Upper lobe of right lung (tissue), 1 donor: ENCODE measurements at regions not wholly inside any gene's neighbourhood (a gene's known extent, or its start where the extent isn't known, plus 50 kb on each side); places are given as distances from the start of the nearest gene placed in this dataset.

Experiments
- ATAC-seq: fragments of 200-7000 bp; cut with Tn5 transposase; one replicate; pipeline ENCODE4 v1.9.1; 2020; ENCODE audit warnings: mild to moderate bottlenecking, moderate library complexity
- DNase-seq: peaks from one replicate; pipeline ENCODE4 v3.0.0-alpha.2; 2020
- H3K27ac ChIP-seq: fragments of 200-600 bp; one replicate; pipeline ENCODE4 v1.8.0; 2022
- H3K27me3 ChIP-seq: fragments of 200-600 bp; one replicate; pipeline ENCODE4 v1.8.0; 2022; ENCODE audit warnings: mild to moderate bottlenecking
- H3K36me3 ChIP-seq: fragments of 200-600 bp; one replicate; pipeline ENCODE4 v1.8.0; 2022
- H3K4me1 ChIP-seq: fragments of 200-600 bp; one replicate; pipeline ENCODE4 v1.8.0; 2022
- H3K4me3 ChIP-seq: fragments of 200-600 bp; one replicate; pipeline ENCODE4 v1.8.0; 2022; ENCODE audit warnings: mild to moderate bottlenecking
- H3K9me3 ChIP-seq: fragments of 200-600 bp; one replicate; pipeline ENCODE4 v1.8.0; 2022
- intact Hi-C: fragments of 100-400 bp; cut with DNase I; formaldehyde crosslinking; loops from one replicate; pipeline ENCODE4 v1.11.0; 2022
- TF ChIP-seq, protein P1 (sequence below): fragments of 200-600 bp; IDR thresholded peaks from one replicate; pipeline ENCODE4 v1.8.0; 2022; ENCODE audit warnings: antibody characterized with exemption
- donor health status: DM: no; HTN: yes; CAD: no; lungs with severe emphysema.

DNA sequence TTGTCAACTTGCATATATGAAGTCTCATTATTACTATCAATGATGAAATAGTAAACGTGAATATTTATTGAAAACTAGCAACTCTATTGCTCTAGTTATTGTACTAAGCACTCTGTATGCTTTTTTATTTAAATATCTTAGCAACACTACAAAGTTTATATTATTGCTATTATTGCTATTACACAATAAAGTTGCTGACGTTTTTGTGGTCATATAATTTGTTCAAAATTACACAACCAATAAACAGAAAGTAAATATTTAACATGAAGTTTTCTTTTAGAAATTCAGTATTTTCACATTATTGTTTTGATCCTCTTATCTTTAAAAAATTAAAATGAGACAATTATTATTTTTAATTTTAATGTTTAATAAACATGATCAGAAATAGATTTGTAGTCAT is 1521.1 kb upstream of the PCDH7 start:
- DNase-seq: no peak
- TF ChIP-seq, protein P1, sequence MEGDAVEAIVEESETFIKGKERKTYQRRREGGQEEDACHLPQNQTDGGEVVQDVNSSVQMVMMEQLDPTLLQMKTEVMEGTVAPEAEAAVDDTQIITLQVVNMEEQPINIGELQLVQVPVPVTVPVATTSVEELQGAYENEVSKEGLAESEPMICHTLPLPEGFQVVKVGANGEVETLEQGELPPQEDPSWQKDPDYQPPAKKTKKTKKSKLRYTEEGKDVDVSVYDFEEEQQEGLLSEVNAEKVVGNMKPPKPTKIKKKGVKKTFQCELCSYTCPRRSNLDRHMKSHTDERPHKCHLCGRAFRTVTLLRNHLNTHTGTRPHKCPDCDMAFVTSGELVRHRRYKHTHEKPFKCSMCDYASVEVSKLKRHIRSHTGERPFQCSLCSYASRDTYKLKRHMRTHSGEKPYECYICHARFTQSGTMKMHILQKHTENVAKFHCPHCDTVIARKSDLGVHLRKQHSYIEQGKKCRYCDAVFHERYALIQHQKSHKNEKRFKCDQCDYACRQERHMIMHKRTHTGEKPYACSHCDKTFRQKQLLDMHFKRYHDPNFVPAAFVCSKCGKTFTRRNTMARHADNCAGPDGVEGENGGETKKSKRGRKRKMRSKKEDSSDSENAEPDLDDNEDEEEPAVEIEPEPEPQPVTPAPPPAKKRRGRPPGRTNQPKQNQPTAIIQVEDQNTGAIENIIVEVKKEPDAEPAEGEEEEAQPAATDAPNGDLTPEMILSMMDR: no peak

DNA sequence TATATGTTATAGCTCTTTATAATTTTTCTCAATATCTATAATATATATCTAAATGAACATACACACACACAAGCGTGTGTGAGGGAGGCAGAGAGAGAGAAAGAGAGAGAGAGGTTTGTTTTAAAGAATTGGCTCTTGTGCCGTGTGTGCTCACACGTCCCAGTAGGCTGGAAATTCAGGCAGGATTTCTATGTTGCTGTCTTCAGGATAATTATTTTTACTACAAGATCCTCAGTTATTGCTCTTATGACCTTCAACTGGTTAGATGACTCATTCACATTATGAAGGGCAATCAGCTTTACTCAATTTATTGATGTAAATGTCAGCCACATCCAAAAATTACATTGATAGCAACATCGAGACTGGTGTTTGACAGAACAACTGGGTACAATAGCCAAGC is 1520.7 kb upstream of the PCDH7 start:
- Histone ChIP-seq H3K27ac (no peak overlapping the region), H3K27me3 (no peaks in the 10 kb centered on the region), H3K4me1 (no peaks in the 10 kb centered on the region), H3K9me3 (no peaks in the 10 kb centered on the region), H3K36me3 (no peaks in the 10 kb centered on the region), H3K4me3 (no peak overlapping the region)
- DNase-seq (no peak), ATAC-seq (no peak)
- TF ChIP-seq, protein P1: no peak
- intact Hi-C loops: no loop called here

More for the DNA sequence above, 1521.1 kb upstream of the PCDH7 start:
- ATAC-seq: no peak
- Histone ChIP-seq H3K27me3 (no peaks in the 10 kb centered on the region), H3K27ac (no peak overlapping the region), H3K4me1 (no peaks in the 10 kb centered on the region), H3K36me3 (no peaks in the 10 kb centered on the region), H3K9me3 (no peaks in the 10 kb centered on the region), H3K4me3 (no peak overlapping the region)
- intact Hi-C loops: no loop called here

DNA sequence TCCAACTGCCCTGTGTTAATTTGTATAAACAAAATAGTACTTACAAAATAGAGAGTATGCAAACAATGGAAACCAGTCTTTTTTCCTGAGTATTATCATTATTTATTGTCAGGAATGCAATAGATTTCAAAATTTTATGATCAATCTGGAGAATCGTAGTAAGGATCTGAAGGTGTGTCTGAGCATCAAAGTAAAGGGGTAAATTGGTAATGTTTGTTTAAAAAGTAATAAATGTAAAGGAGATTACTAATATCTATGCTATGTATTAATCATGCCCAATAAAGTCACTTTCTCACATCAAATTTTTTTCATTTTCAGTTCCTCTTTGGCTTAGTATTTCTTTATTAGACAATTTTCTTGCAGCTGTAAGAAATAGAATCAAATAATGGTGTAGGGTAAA is 1507.1 kb upstream of the PCDH7 start:
- no peak overlapping the region for H3K27ac ChIP-seq
- H3K4me3 ChIP-seq: no peak overlapping the region
- no peaks in the 10 kb centered on the region for H3K36me3 ChIP-seq
- DNase-seq: no peak
- TF ChIP-seq, protein P1: no peak
- no peak for ATAC-seq
- H3K9me3 ChIP-seq: no peaks in the 10 kb centered on the region
- no peaks in the 10 kb centered on the region for H3K27me3 ChIP-seq
- no peaks in the 10 kb centered on the region for H3K4me1 ChIP-seq
- intact Hi-C loops: no loop called here

DNA sequence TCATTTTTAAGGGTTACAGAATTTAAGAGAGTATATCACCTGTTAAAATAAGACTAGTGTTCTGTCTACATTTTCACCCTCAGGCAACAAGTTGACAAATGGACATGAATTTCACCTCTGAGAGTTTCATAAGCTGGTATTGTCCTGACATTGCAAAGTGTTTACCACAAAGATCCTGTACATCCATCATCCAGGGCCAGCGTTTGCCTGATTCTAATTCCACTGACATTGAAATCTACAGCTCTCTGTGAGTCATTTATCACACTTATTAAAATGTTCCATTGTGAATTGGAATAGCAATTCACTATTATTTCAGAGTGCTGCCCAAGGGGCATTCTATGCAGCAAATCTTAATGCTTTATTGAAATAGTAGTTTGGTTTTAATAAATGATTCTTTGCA is 1499.4 kb upstream of the PCDH7 start:
- DNase-seq: no peak
- Histone ChIP-seq H3K27me3 (no peaks in the 10 kb centered on the region), H3K4me1 (no peaks in the 10 kb centered on the region), H3K27ac (no peak overlapping the region), H3K9me3 (no peaks in the 10 kb centered on the region), H3K4me3 (no peak overlapping the region), H3K36me3 (no peaks in the 10 kb centered on the region)
- no peak for ATAC-seq
- TF ChIP-seq, protein P1: no peak
- intact Hi-C loops: no loop called here

DNA sequence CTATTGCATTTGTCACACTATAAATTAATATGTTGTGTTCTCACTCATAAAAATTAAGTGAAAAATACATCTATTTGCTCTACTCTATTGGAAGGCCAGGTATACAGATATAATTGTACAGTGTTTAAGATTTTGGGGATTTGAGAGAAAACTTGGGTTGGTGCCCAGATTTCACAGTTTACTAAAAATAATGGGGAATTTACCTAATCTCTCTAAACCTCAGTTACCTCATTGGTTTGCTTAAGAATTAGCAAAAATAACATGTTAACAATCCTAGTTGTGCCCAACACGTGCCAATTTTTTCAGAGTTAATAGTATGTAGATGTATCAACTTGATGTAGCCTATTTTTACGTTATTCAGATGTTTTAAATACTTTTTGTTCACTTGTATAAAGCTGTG is 1495.3 kb upstream of the PCDH7 start:
- ATAC-seq (no peak), DNase-seq (no peak)
- intact Hi-C loops: no loop called here
- H3K4me3 ChIP-seq: no peak overlapping the region
- H3K9me3 ChIP-seq: no peaks in the 10 kb centered on the region
- H3K4me1 ChIP-seq: no peaks in the 10 kb centered on the region
- no peak overlapping the region for H3K27ac ChIP-seq
- H3K27me3 ChIP-seq: no peaks in the 10 kb centered on the region
- H3K36me3 ChIP-seq: no peaks in the 10 kb centered on the region
- TF ChIP-seq, protein P1: no peak

DNA sequence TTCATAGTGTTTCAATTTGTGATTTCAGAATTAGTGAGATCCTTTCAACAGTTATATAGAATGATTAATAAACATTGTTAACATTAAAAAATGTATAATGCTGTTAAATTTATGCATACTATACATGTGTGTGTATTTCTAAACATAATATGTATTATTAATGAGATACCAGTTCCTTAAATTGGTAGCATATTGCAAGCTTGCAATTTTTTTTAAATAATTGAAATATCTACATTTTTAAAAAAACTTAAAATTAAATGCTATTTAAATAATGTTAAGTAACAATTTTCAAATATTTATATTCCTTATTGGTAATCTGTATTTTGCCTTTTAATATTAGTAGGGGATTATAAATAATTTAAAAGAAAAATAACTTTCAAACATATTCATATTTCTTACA is 1479.5 kb upstream of the PCDH7 start:
- DNase-seq (no peak), ATAC-seq (no peak)
- Histone ChIP-seq H3K4me1 (no peaks in the 10 kb centered on the region), H3K27me3 (no peaks in the 10 kb centered on the region), H3K9me3 (no peaks in the 10 kb centered on the region), H3K36me3 (no peaks in the 10 kb centered on the region), H3K4me3 (no peak overlapping the region), H3K27ac (no peak overlapping the region)
- TF ChIP-seq, protein P1: no peak
- intact Hi-C loops: no loop called here
